ENCODE measurements at regions not wholly inside any gene's neighbourhood (a gene's known extent, or its start where the extent isn't known, plus 50 kb on each side); places are given as distances from the start of the nearest gene placed in this dataset.
A peak's percentile ranks its signal among the peaks of the same experiment; 100 is the strongest.

GRCh38 chr6:14841901-14842421 is 403.9 kb upstream of the JARID2 start:
- no peaks in the 10 kb centered on the region for H3K9me3 ChIP-seq
- DNase-seq (peak in 3 of 4 donors; percentile 16 to 50 (median 24)), ATAC-seq (peak; percentile 68)
- no peak overlapping the region for H3K27ac ChIP-seq
- intact Hi-C loops (cut with DNase I) = no loop called here
- 71 to 74% methylated on average over 8 of the region's 8 CpGs for WGBS, 2 donors
- TF ChIP-seq POLR2A (IDR thresholded peaks at IDR 0.05) (no peak), CTCF (IDR thresholded peaks at IDR 0.05) (no peak)
- no peaks in the 10 kb centered on the region for H3K27me3 ChIP-seq
- H3K36me3 ChIP-seq (replicated peaks in 1 of 2; ENCODE audit: insufficient read depth in 1 of 2, low read depth in 2 of 2) = no peaks in the 10 kb centered on the region
- no peak overlapping the region for H3K4me3 ChIP-seq
- no peaks in the 10 kb centered on the region for H3K4me1 ChIP-seq

GRCh38 chr6:14844411-14844810 is 401.5 kb upstream of the JARID2 start:
- TF ChIP-seq CTCF (IDR thresholded peaks at IDR 0.05) = no peak
- no peak for TF ChIP-seq POLR2A (IDR thresholded peaks at IDR 0.05)
- no peaks in the 10 kb centered on the region for H3K4me1 ChIP-seq
- no peaks in the 10 kb centered on the region for H3K36me3 ChIP-seq (replicated peaks in 1 of 2; ENCODE audit: insufficient read depth in 1 of 2, low read depth in 2 of 2)
- intact Hi-C loops (cut with DNase I) = no loop called here
- no peak overlapping the region for H3K4me3 ChIP-seq
- no peaks in the 10 kb centered on the region for H3K9me3 ChIP-seq
- DNase-seq = no peak
- no peak for ATAC-seq
- H3K27me3 ChIP-seq = no peaks in the 10 kb centered on the region
- WGBS, 2 donors = 80 to 88% methylated on average over 17 of the region's 17 CpGs
- no peak overlapping the region for H3K27ac ChIP-seq

GRCh38 chr6:14848019-14848418 is 397.9 kb upstream of the JARID2 start:
- no peak for DNase-seq
- intact Hi-C loops (cut with DNase I) = no loop called here
- 68 to 78% methylated on average over 3 of the region's 3 CpGs for WGBS, 2 donors

GRCh38 chr6:14849185-14849584 is 396.7 kb upstream of the JARID2 start:
- Histone ChIP-seq H3K4me3 (no peak overlapping the region), H3K27me3 (no peaks in the 10 kb centered on the region), H3K27ac (no peak overlapping the region), H3K9me3 (no peaks in the 10 kb centered on the region), H3K4me1 (no peaks in the 10 kb centered on the region), H3K36me3 (replicated peaks in 1 of 2; ENCODE audit: insufficient read depth in 1 of 2, low read depth in 2 of 2) (no peaks in the 10 kb centered on the region)
- intact Hi-C loops (cut with DNase I) = no loop called here
- TF ChIP-seq CTCF (IDR thresholded peaks at IDR 0.05) = no peak
- TF ChIP-seq POLR2A (IDR thresholded peaks at IDR 0.05) = no peak
- DNase-seq = no peak
- no peak for ATAC-seq

More at GRCh38 chr6:14848019-14848418, 397.9 kb upstream of the JARID2 start:
- Histone ChIP-seq H3K36me3 (replicated peaks in 1 of 2; ENCODE audit: insufficient read depth in 1 of 2, low read depth in 2 of 2) (no peaks in the 10 kb centered on the region), H3K4me1 (no peaks in the 10 kb centered on the region), H3K27ac (no peak overlapping the region), H3K27me3 (no peaks in the 10 kb centered on the region), H3K4me3 (no peak overlapping the region), H3K9me3 (no peaks in the 10 kb centered on the region)
- TF ChIP-seq CTCF (IDR thresholded peaks at IDR 0.05) (no peak), POLR2A (IDR thresholded peaks at IDR 0.05) (no peak)
- ATAC-seq = no peak

- DNase-seq = no peak
- ATAC-seq = no peak
- Histone ChIP-seq H3K9me3 (no peaks in the 10 kb centered on the region), H3K4me3 (no peak overlapping the region), H3K36me3 (replicated peaks in 1 of 2; ENCODE audit: insufficient read depth in 1 of 2, low read depth in 2 of 2) (no peaks in the 10 kb centered on the region), H3K27ac (no peak overlapping the region), H3K4me1 (no peaks in the 10 kb centered on the region), H3K27me3 (no peaks in the 10 kb centered on the region)
- 78 to 81% methylated on average over 8 of the region's 8 CpGs for WGBS, 2 donors
- intact Hi-C loops (cut with DNase I) = no loop called here
- no peak for TF ChIP-seq CTCF (IDR thresholded peaks at IDR 0.05)
- TF ChIP-seq POLR2A (IDR thresholded peaks at IDR 0.05) = no peak
These were observed 394.6 kb upstream of the JARID2 start for GRCh38 chr6:14851281-14851680.

Data from body of pancreas (tissue), 4 donors.